Lung (tissue), 11 donors: ENCODE measurements at regions not wholly inside any gene's neighbourhood (a gene's known extent, or its start where the extent isn't known, plus 50 kb on each side); places are given as distances from the start of the nearest gene placed in this dataset.

ENCODE experiments used
- ATAC-seq: fragments of 200-7000 bp; cut with Tn5 transposase; one replicate; pipeline ENCODE4 v1.9.1; 2020; ENCODE audit warnings: moderate number of reproducible peaks; ENCODE audit not compliant: insufficient read depth, low FRiP score
- DNase-seq, 3 donors: peaks; one replicate each; pipeline ENCODE4 v3.0.0-alpha.2; 2013 to 2017
- H3K27ac ChIP-seq, 2 donors: one replicate each; pipeline ENCODE4 v1.5.1; 2013; ENCODE audit warnings: mild to moderate bottlenecking in 2 of 2, moderate library complexity in 2 of 2, control low read depth in 1 of 2, inconsistent platforms in 1 of 2, low read depth in 1 of 2, low read length in 1 of 2
- H3K27me3 ChIP-seq, 3 donors: one replicate each; pipeline ENCODE4 v1.5.1; 2013; ENCODE audit warnings: low read length in 2 of 3; ENCODE audit not compliant: control insufficient read depth in 3 of 3, insufficient read depth in 3 of 3
- H3K36me3 ChIP-seq, 4 donors: one replicate each; pipeline ENCODE4 v1.5.1; 2013; ENCODE audit warnings: low read length in 4 of 4, mild to moderate bottlenecking in 1 of 4, moderate library complexity in 1 of 4; ENCODE audit not compliant: control insufficient read depth in 4 of 4, insufficient read depth in 4 of 4
- H3K4me1 ChIP-seq, 5 donors: one replicate each; pipeline ENCODE4 v1.5.1; 2013; ENCODE audit warnings: low read length in 5 of 5, mild to moderate bottlenecking in 2 of 5, moderate library complexity in 1 of 5; ENCODE audit not compliant: control insufficient read depth in 5 of 5, insufficient read depth in 5 of 5
- H3K4me3 ChIP-seq: one replicate; pipeline ENCODE4 v1.5.1; 2013; ENCODE audit warnings: mild to moderate bottlenecking, control low read depth, moderate library complexity
- H3K9ac ChIP-seq, 2 donors: one replicate each; pipeline ENCODE4 v1.5.1; 2013; ENCODE audit warnings: low read length in 2 of 2, control low read depth in 1 of 2; ENCODE audit not compliant: insufficient read depth in 1 of 2
- H3K9me3 ChIP-seq, 4 donors: one replicate each; pipeline ENCODE4 v1.5.1; 2013; ENCODE audit warnings: low read length in 3 of 4, mild to moderate bottlenecking in 1 of 4, moderate library complexity in 1 of 4; ENCODE audit not compliant: control insufficient read depth in 4 of 4, insufficient read depth in 3 of 4
- CTCF ChIP-seq: IDR thresholded peaks from 2 replicates; pipeline ENCODE4 v1.5.1; 2012; ENCODE audit warnings: mild to moderate bottlenecking; ENCODE audit errors: control extremely low read depth, extremely low read depth
- WGBS, 2 donors: extraction: QIAGEN DNeasy Blood & Tissue Kit; methylation state at CpG; one replicate each; pipeline ENCODE4 v1.1.7; 2013; 5-methylcytosine and 5-hydroxymethylcytosine counted together
- donor health status: control.
- donor health status: control.
- donor health status: Bipolar disorder and iron deficiency.
- donor health status: healthy.
- donor health status: DM: yes; HTN: yes; CAD: no.

GRCh38 chr18:56109757-56110156 lies 521.8 kb upstream of the TCF4 start:
- 86 to 92% methylated on average over 5 of the region's 5 CpGs for WGBS, 2 donors

GRCh38 chr18:56108478-56109367 lies 520.7 kb upstream of the TCF4 start:
- peaks cover 0 to 9% (median 0%) of the 10 kb centered on the region in 5 donors for H3K4me1 ChIP-seq
- no peak overlapping the region for H3K4me3 ChIP-seq
- DNase-seq (no peak), ATAC-seq (no peak)
- peaks cover 0 to 9% (median 0%) of the 10 kb centered on the region in 4 donors for H3K9me3 ChIP-seq
- no peaks in the 10 kb centered on the region for H3K27me3 ChIP-seq
- no peak overlapping the region for H3K27ac ChIP-seq
- 80 to 88% methylated on average over 4 of the region's 4 CpGs for WGBS, 2 donors
- no peak for TF ChIP-seq CTCF
- no peak overlapping the region for H3K9ac ChIP-seq
- no peaks in the 10 kb centered on the region for H3K36me3 ChIP-seq

More at GRCh38 chr18:56109757-56110156, 521.8 kb upstream of the TCF4 start:
- H3K9me3 ChIP-seq = peaks cover 0 to 5% (median 0%) of the 10 kb centered on the region in 4 donors
- no peak for TF ChIP-seq CTCF
- H3K36me3 ChIP-seq = no peaks in the 10 kb centered on the region
- peaks cover 0 to 12% (median 0%) of the 10 kb centered on the region in 5 donors for H3K4me1 ChIP-seq
- no peak overlapping the region for H3K27ac ChIP-seq
- ATAC-seq (no peak), DNase-seq (no peak)
- H3K4me3 ChIP-seq = no peak overlapping the region
- H3K9ac ChIP-seq = no peak overlapping the region
- H3K27me3 ChIP-seq = no peaks in the 10 kb centered on the region

- H3K9ac ChIP-seq = no peak overlapping the region
- H3K36me3 ChIP-seq = no peaks in the 10 kb centered on the region
- no peak overlapping the region for H3K27ac ChIP-seq
- ATAC-seq (no peak), DNase-seq (no peak)
- no peak for TF ChIP-seq CTCF
- H3K27me3 ChIP-seq = no peaks in the 10 kb centered on the region
- no peak overlapping the region for H3K4me3 ChIP-seq
- peaks cover 0 to 7% (median 0%) of the 10 kb centered on the region in 5 donors for H3K4me1 ChIP-seq
- 73 to 87% methylated on average over 5 of the region's 5 CpGs for WGBS, 2 donors
- peaks cover 0 to 9% (median under 1%) of the 10 kb centered on the region in 4 donors for H3K9me3 ChIP-seq
These were observed 520.0 kb upstream of the TCF4 start for GRCh38 chr18:56107821-56108477.
